HG03103 (cell line): ENCODE measurements at regions not wholly inside any gene's neighbourhood (a gene's known extent, or its start where the extent isn't known, plus 50 kb on each side); places are given as distances from the start of the nearest gene placed in this dataset.
"Not testable (repeated sequence)": the region's sequence is repeated elsewhere in the genome, so short reads cannot be mapped to it uniquely, and the experiment has no call there.

ENCODE experiments used
- ATAC-seq: cut with Tn5 transposase; IDR thresholded peaks from one replicate; pipeline ENCODE4 v1.9.1; 2021; ENCODE audit warnings: low read depth; ENCODE audit not compliant: unreplicated experiment

GRCh38 chr4:126201251-126202138, 886.7 kb downstream of the FAT4 start:
- ATAC-seq = not testable (repeated sequence)

- no peak for ATAC-seq
Observed at GRCh38 chr4:126202226-126202625, 887.5 kb downstream of the FAT4 start.

- no peak for ATAC-seq
Observed at GRCh38 chr4:126207910-126208309, 893.2 kb downstream of the FAT4 start.

GRCh38 chr4:126209147-126209546, 894.4 kb downstream of the FAT4 start:
- no peak for ATAC-seq

- ATAC-seq = no peak
Observed at GRCh38 chr4:126213996-126214395, 899.2 kb downstream of the FAT4 start.

GRCh38 chr4:126215759-126216158, 901.0 kb downstream of the FAT4 start:
- ATAC-seq = no peak

- ATAC-seq = no peak
Observed at GRCh38 chr4:126216611-126217010, 901.9 kb downstream of the FAT4 start.

GRCh38 chr4:126221282-126221681, 906.5 kb downstream of the FAT4 start:
- ATAC-seq = no peak

GRCh38 chr4:126221717-126222340, 907.1 kb downstream of the FAT4 start:
- ATAC-seq = no peak

GRCh38 chr4:126223784-126224407, 909.1 kb downstream of the FAT4 start:
- ATAC-seq = no peak

GRCh38 chr4:126227428-126227827, 912.7 kb downstream of the FAT4 start:
- ATAC-seq = no peak

GRCh38 chr4:126230269-126230668, 915.5 kb downstream of the FAT4 start:
- no peak for ATAC-seq

GRCh38 chr4:126233483-126233882, 918.7 kb downstream of the FAT4 start:
- no peak for ATAC-seq

- ATAC-seq = no peak
Observed at GRCh38 chr4:126238013-126238412, 923.3 kb downstream of the FAT4 start.

GRCh38 chr4:126241634-126242033, 926.9 kb downstream of the FAT4 start:
- no peak for ATAC-seq

- ATAC-seq = no peak
Observed at GRCh38 chr4:126242679-126243390, 928.1 kb downstream of the FAT4 start.

GRCh38 chr4:126247409-126247808, 932.7 kb downstream of the FAT4 start:
- no peak for ATAC-seq

GRCh38 chr4:126250006-126250405, 935.3 kb downstream of the FAT4 start:
- ATAC-seq = no peak

- no peak for ATAC-seq
Observed at GRCh38 chr4:126251169-126251568, 936.4 kb downstream of the FAT4 start.

- no peak for ATAC-seq
Observed at GRCh38 chr4:126262665-126263064, 947.9 kb downstream of the FAT4 start.

GRCh38 chr4:126264839-126265238, 950.1 kb downstream of the FAT4 start:
- ATAC-seq = no peak
